Stimulated activated effector memory CD8-positive, alpha-beta T cell treated with anti-CD3 and anti-CD28 coated beads, Interleukin-12 subunit alpha, Interleukin-12 subunit beta, amount 100 ng/mL, for 72 hours (primary cell): ENCODE measurements at regions not wholly inside any gene's neighbourhood (a gene's known extent, or its start where the extent isn't known, plus 50 kb on each side); places are given as distances from the start of the nearest gene placed in this dataset.
"Not testable (repeated sequence)": the region's sequence is repeated elsewhere in the genome, so short reads cannot be mapped to it uniquely, and the experiment has no call there.

Experiments used
- ATAC-seq: fragments of 150-1000 bp; cut with Tn5 transposase; 2 replicates; pipeline ENCODE4 v1.10.0; 2021
- DNase-seq, 2 donors: peaks; one replicate each; pipeline ENCODE4 v3.0.0; 2021 to 2022; ENCODE audit warnings: low spot score in 2 of 2
- H3K27ac Mint-ChIP-seq: one replicate; pipeline ENCODE4 v1.8.0; 2022; ENCODE audit warnings: mild to moderate bottlenecking, mixed read lengths
- H3K36me3 Mint-ChIP-seq: one replicate; pipeline ENCODE4 v1.8.0; 2022; ENCODE audit warnings: mild to moderate bottlenecking, mixed read lengths
- H3K4me1 Mint-ChIP-seq: one replicate; pipeline ENCODE4 v1.8.0; 2022; ENCODE audit warnings: mixed read lengths
- H3K4me3 Mint-ChIP-seq: one replicate; pipeline ENCODE4 v1.8.0; 2022; ENCODE audit warnings: mild to moderate bottlenecking, mixed read lengths
- H3K9me3 Mint-ChIP-seq: one replicate; pipeline ENCODE4 v1.8.0; 2022; ENCODE audit warnings: mixed read lengths

DNA sequence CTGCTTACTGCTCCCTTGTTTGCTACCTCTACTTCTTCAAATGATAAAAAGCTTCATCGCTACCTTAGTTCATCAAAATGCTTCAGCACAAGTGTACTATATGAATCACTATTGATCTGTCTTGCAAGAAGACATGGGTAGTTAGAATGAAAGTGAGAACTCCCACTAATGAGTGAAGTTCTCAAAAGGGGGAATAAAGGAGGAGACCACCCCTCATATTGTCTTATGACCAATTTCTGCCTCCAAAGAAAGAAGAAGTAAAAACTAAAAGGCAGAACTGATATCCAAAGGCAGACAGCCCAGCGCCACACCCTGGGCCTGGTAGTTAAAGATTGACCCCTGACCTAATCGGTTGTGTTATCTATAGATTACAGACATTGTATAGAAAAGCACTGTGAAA is 63.4 kb upstream of the RAP1B start:
- ATAC-seq, DNase-seq: not testable (repeated sequence)

GRCh38 chr12:68552605-68553195 is 58.0 kb upstream of the RAP1B start:
- DNase-seq, H3K27ac Mint-ChIP-seq, H3K9me3 Mint-ChIP-seq, H3K4me1 Mint-ChIP-seq, H3K36me3 Mint-ChIP-seq, H3K4me3 Mint-ChIP-seq: not testable (repeated sequence)
- ATAC-seq = peak; percentile 45

More for the DNA sequence above, 63.4 kb upstream of the RAP1B start:
- H3K4me3 Mint-ChIP-seq, H3K4me1 Mint-ChIP-seq, H3K9me3 Mint-ChIP-seq, H3K36me3 Mint-ChIP-seq, H3K27ac Mint-ChIP-seq: not testable (repeated sequence)

GRCh38 chr12:68557011-68557730 is 53.5 kb upstream of the RAP1B start:
- Mint-ChIP-seq H3K4me3 (no peak overlapping the region), H3K4me1 (peaks cover 15% of the 10 kb centered on the region), H3K36me3 (no peaks in the 10 kb centered on the region), H3K27ac (no peak overlapping the region), H3K9me3 (no peaks in the 10 kb centered on the region)
- no peak for DNase-seq
- ATAC-seq = no peak

GRCh38 chr12:68559246-68559645 is 51.5 kb upstream of the RAP1B start:
- Mint-ChIP-seq H3K27ac (no peak overlapping the region), H3K36me3 (no peaks in the 10 kb centered on the region), H3K9me3 (no peaks in the 10 kb centered on the region), H3K4me1 (peaks cover 20% of the 10 kb centered on the region), H3K4me3 (no peak overlapping the region)
- DNase-seq (no peak), ATAC-seq (peak; percentile 88)

- DNase-seq (no peak), ATAC-seq (no peak)
- Mint-ChIP-seq H3K4me3 (no peak overlapping the region), H3K27ac (no peak overlapping the region), H3K36me3 (no peaks in the 10 kb centered on the region), H3K4me1 (peaks cover 29% of the 10 kb centered on the region), H3K9me3 (no peaks in the 10 kb centered on the region)
Observed at GRCh38 chr12:68559984-68560850, 50.5 kb upstream of the RAP1B start.

- ATAC-seq (no peak), DNase-seq (no peak)
- Mint-ChIP-seq H3K9me3 (no peaks in the 10 kb centered on the region), H3K4me3 (no peak overlapping the region), H3K4me1 (peaks cover 36% of the 10 kb centered on the region), H3K27ac (no peak overlapping the region), H3K36me3 (no peaks in the 10 kb centered on the region)
Observed at GRCh38 chr12:68560851-68561422, 49.8 kb upstream of the RAP1B start.
